Erythroblast (primary cell): ENCODE measurements at regions not wholly inside any gene's neighbourhood (a gene's known extent, or its start where the extent isn't known, plus 50 kb on each side); places are given as distances from the start of the nearest gene placed in this dataset.

Experiments
- GATA1 ChIP-seq: IDR thresholded peaks from 2 replicates; pipeline ENCODE4 v1.6.1; 2011; ENCODE audit warnings: low read depth, mild to moderate bottlenecking, control low read depth, low read length, moderate library complexity
- POLR2A ChIP-seq: IDR thresholded peaks from 2 replicates; pipeline ENCODE4 v1.6.1; 2011; ENCODE audit warnings: mild to moderate bottlenecking, low read length

- TF ChIP-seq POLR2A: no peak
- no peak for TF ChIP-seq GATA1
Observed at GRCh38 chr1:221044538-221044937, 165.3 kb downstream of the HLX start.
